SK-N-SH treated with all-trans-retinoic acid at 6 μM for 48 hours (cell line): ENCODE measurements at regions not wholly inside any gene's neighbourhood (a gene's known extent, or its start where the extent isn't known, plus 50 kb on each side); places are given as distances from the start of the nearest gene placed in this dataset.

ENCODE experiments used
- CREB5 ChIP-seq: fragments of 250-450 bp; sonication (Bioruptor Pico); IDR thresholded peaks from 2 replicates; pipeline ENCODE4 v1.5.1; 2020; ENCODE audit warnings: low read depth, mild to moderate bottlenecking, moderate library complexity
- ESRRG ChIP-seq: fragments of 250-450 bp; sonication (Bioruptor Pico); IDR thresholded peaks from 2 replicates; pipeline ENCODE4 v1.6.1; 2021; ENCODE audit warnings: mild to moderate bottlenecking
- GLIS3 ChIP-seq: fragments of 250-450 bp; sonication (Bioruptor Pico); IDR thresholded peaks from 2 replicates; pipeline ENCODE4 v1.5.0; 2020; ENCODE audit warnings: mild to moderate bottlenecking, moderate library complexity
- OSR1 ChIP-seq: fragments of 250-450 bp; sonication (Bioruptor Pico); IDR thresholded peaks from 2 replicates; pipeline ENCODE4 v1.8.0; 2022; ENCODE audit warnings: moderate library complexity, mild to moderate bottlenecking, inconsistent platforms
- PATZ1 ChIP-seq: fragments of 250-450 bp; sonication (Bioruptor Pico); IDR thresholded peaks from 2 replicates; pipeline ENCODE4 v1.8.0; 2020; ENCODE audit warnings: mild to moderate bottlenecking, moderate library complexity, borderline replicate concordance
- PPARA ChIP-seq: fragments of 250-450 bp; sonication (Bioruptor Pico); IDR thresholded peaks from 2 replicates; pipeline ENCODE4 v1.5.0; 2020; ENCODE audit warnings: mild to moderate bottlenecking, borderline replicate concordance
- TOX ChIP-seq: fragments of 250-450 bp; sonication (Bioruptor Pico); IDR thresholded peaks from 2 replicates; pipeline ENCODE4 v1.8.0; 2021; ENCODE audit warnings: mild to moderate bottlenecking, moderate library complexity, borderline replicate concordance
- ZFP30 ChIP-seq: fragments of 450-650 bp; formaldehyde crosslinking; IDR thresholded peaks from 2 replicates; pipeline ENCODE4 v1.5.0; 2022; ENCODE audit warnings: mild to moderate bottlenecking, moderate library complexity
- ZNF8 ChIP-seq: fragments of 450-650 bp; formaldehyde crosslinking; IDR thresholded peaks from 2 replicates; pipeline ENCODE4 v1.5.0; 2020; ENCODE audit warnings: mild to moderate bottlenecking, moderate library complexity

- TF ChIP-seq GLIS3 (CRISPR knock-in tag) (no peak), PPARA (CRISPR knock-in tag) (no peak), ESRRG (CRISPR knock-in tag) (no peak), PATZ1 (no peak), ZFP30 (no peak), CREB5 (no peak), OSR1 (CRISPR knock-in tag) (no peak), ZNF8 (no peak), TOX (CRISPR knock-in tag) (no peak)
Measured at GRCh38 chr10:120367341-120367740, 89.7 kb upstream of the PLPP4 start.
